K562 (cell line): ENCODE measurements at regions not wholly inside any gene's neighbourhood (a gene's known extent, or its start where the extent isn't known, plus 50 kb on each side); places are given as distances from the start of the nearest gene placed in this dataset.

Experiments
- CBFA2T3 ChIP-seq: fragments of 450-650 bp; IDR thresholded peaks from 2 replicates; pipeline ENCODE4 v1.6.1; 2017
- CTBP1 ChIP-seq: fragments of 450-650 bp; IDR thresholded peaks from 2 replicates; pipeline ENCODE4 v1.6.1; 2016; ENCODE audit warnings: borderline replicate concordance
- ZNF76 ChIP-seq: fragments of 250-450 bp; sonication (Bioruptor Pico); IDR thresholded peaks from 2 replicates; pipeline ENCODE4 v1.4.0; 2020; ENCODE audit warnings: mild to moderate bottlenecking, moderate library complexity, borderline replicate concordance
- TF ChIP-seq, protein P1 (sequence below): fragments of 450-650 bp; IDR thresholded peaks from 2 replicates; pipeline ENCODE4 v1.6.1; 2016; ENCODE audit warnings: mild to moderate bottlenecking, moderate library complexity
- TF ChIP-seq, protein P2 (sequence below): sonication (generic); formaldehyde crosslinking; IDR thresholded peaks from 2 replicates; pipeline ENCODE4 v1.5.0; 2020; ENCODE audit warnings: missing genetic modification reagents
- TF ChIP-seq, protein P3 (sequence below): fragments of 450-650 bp; formaldehyde crosslinking; IDR thresholded peaks from 2 replicates; pipeline ENCODE4 v1.4.0; 2020; ENCODE audit warnings: mild to moderate bottlenecking, moderate library complexity
- TF ChIP-seq, protein P4 (sequence below): fragments of 250-450 bp; sonication (Bioruptor Pico); IDR thresholded peaks from 2 replicates; pipeline ENCODE4 v1.4.0; 2020; ENCODE audit warnings: mild to moderate bottlenecking

DNA sequence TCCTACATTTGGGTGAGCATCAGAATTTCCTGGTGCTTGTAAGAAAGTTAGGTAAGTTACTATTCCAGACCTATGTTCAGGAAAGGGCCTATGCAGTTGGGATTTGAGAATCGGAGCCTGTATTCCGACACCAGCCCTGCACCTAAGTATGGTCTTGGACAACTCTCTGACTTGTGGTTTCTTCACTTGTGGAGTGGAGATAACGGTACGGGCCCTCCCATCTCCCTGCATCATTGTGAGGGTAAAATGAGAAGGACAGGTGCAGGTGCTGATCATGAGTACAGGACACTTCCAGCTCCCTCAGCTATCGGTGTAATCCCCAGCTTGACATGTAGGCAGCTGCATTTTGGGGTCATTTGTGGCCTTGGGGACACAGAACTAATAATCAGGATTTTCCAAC lies 138.3 kb upstream of the NAMPT start (continued):
- TF ChIP-seq, protein P1, sequence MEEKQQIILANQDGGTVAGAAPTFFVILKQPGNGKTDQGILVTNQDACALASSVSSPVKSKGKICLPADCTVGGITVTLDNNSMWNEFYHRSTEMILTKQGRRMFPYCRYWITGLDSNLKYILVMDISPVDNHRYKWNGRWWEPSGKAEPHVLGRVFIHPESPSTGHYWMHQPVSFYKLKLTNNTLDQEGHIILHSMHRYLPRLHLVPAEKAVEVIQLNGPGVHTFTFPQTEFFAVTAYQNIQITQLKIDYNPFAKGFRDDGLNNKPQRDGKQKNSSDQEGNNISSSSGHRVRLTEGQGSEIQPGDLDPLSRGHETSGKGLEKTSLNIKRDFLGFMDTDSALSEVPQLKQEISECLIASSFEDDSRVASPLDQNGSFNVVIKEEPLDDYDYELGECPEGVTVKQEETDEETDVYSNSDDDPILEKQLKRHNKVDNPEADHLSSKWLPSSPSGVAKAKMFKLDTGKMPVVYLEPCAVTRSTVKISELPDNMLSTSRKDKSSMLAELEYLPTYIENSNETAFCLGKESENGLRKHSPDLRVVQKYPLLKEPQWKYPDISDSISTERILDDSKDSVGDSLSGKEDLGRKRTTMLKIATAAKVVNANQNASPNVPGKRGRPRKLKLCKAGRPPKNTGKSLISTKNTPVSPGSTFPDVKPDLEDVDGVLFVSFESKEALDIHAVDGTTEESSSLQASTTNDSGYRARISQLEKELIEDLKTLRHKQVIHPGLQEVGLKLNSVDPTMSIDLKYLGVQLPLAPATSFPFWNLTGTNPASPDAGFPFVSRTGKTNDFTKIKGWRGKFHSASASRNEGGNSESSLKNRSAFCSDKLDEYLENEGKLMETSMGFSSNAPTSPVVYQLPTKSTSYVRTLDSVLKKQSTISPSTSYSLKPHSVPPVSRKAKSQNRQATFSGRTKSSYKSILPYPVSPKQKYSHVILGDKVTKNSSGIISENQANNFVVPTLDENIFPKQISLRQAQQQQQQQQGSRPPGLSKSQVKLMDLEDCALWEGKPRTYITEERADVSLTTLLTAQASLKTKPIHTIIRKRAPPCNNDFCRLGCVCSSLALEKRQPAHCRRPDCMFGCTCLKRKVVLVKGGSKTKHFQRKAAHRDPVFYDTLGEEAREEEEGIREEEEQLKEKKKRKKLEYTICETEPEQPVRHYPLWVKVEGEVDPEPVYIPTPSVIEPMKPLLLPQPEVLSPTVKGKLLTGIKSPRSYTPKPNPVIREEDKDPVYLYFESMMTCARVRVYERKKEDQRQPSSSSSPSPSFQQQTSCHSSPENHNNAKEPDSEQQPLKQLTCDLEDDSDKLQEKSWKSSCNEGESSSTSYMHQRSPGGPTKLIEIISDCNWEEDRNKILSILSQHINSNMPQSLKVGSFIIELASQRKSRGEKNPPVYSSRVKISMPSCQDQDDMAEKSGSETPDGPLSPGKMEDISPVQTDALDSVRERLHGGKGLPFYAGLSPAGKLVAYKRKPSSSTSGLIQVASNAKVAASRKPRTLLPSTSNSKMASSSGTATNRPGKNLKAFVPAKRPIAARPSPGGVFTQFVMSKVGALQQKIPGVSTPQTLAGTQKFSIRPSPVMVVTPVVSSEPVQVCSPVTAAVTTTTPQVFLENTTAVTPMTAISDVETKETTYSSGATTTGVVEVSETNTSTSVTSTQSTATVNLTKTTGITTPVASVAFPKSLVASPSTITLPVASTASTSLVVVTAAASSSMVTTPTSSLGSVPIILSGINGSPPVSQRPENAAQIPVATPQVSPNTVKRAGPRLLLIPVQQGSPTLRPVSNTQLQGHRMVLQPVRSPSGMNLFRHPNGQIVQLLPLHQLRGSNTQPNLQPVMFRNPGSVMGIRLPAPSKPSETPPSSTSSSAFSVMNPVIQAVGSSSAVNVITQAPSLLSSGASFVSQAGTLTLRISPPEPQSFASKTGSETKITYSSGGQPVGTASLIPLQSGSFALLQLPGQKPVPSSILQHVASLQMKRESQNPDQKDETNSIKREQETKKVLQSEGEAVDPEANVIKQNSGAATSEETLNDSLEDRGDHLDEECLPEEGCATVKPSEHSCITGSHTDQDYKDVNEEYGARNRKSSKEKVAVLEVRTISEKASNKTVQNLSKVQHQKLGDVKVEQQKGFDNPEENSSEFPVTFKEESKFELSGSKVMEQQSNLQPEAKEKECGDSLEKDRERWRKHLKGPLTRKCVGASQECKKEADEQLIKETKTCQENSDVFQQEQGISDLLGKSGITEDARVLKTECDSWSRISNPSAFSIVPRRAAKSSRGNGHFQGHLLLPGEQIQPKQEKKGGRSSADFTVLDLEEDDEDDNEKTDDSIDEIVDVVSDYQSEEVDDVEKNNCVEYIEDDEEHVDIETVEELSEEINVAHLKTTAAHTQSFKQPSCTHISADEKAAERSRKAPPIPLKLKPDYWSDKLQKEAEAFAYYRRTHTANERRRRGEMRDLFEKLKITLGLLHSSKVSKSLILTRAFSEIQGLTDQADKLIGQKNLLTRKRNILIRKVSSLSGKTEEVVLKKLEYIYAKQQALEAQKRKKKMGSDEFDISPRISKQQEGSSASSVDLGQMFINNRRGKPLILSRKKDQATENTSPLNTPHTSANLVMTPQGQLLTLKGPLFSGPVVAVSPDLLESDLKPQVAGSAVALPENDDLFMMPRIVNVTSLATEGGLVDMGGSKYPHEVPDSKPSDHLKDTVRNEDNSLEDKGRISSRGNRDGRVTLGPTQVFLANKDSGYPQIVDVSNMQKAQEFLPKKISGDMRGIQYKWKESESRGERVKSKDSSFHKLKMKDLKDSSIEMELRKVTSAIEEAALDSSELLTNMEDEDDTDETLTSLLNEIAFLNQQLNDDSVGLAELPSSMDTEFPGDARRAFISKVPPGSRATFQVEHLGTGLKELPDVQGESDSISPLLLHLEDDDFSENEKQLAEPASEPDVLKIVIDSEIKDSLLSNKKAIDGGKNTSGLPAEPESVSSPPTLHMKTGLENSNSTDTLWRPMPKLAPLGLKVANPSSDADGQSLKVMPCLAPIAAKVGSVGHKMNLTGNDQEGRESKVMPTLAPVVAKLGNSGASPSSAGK = 0 out of 2 replicates have a peak, but pooled peaks have one; percentile 10
- no peak for TF ChIP-seq ZNF76 (CRISPR knock-in tag)
- TF ChIP-seq, protein P2, sequence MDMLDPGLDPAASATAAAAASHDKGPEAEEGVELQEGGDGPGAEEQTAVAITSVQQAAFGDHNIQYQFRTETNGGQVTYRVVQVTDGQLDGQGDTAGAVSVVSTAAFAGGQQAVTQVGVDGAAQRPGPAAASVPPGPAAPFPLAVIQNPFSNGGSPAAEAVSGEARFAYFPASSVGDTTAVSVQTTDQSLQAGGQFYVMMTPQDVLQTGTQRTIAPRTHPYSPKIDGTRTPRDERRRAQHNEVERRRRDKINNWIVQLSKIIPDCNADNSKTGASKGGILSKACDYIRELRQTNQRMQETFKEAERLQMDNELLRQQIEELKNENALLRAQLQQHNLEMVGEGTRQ (CRISPR knock-in tag) = no peak
- TF ChIP-seq, protein P3, sequence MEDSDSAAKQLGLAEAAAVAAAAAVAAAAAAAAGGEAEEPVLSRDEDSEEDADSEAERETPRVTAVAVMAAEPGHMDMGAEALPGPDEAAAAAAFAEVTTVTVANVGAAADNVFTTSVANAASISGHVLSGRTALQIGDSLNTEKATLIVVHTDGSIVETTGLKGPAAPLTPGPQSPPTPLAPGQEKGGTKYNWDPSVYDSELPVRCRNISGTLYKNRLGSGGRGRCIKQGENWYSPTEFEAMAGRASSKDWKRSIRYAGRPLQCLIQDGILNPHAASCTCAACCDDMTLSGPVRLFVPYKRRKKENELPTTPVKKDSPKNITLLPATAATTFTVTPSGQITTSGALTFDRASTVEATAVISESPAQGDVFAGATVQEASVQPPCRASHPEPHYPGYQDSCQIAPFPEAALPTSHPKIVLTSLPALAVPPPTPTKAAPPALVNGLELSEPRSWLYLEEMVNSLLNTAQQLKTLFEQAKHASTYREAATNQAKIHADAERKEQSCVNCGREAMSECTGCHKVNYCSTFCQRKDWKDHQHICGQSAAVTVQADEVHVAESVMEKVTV (CRISPR knock-in tag) = 0 out of 2 replicates have a peak, but pooled peaks have one; percentile 14
- TF ChIP-seq, protein P4, sequence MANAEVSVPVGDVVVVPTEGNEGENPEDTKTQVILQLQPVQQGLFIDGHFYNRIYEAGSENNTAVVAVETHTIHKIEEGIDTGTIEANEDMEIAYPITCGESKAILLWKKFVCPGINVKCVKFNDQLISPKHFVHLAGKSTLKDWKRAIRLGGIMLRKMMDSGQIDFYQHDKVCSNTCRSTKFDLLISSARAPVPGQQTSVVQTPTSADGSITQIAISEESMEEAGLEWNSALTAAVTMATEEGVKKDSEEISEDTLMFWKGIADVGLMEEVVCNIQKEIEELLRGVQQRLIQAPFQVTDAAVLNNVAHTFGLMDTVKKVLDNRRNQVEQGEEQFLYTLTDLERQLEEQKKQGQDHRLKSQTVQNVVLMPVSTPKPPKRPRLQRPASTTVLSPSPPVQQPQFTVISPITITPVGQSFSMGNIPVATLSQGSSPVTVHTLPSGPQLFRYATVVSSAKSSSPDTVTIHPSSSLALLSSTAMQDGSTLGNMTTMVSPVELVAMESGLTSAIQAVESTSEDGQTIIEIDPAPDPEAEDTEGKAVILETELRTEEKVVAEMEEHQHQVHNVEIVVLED (CRISPR knock-in tag) = 0 out of 2 replicates have a peak, but pooled peaks have one; percentile 21
- TF ChIP-seq CBFA2T3 = peak; percentile 40
- TF ChIP-seq CTBP1 = peak; percentile 81; the same call in 1 of the 2 replicates
